Muscle of leg (tissue), 3 donors: ENCODE measurements at regions not wholly inside any gene's neighbourhood (a gene's known extent, or its start where the extent isn't known, plus 50 kb on each side); places are given as distances from the start of the nearest gene placed in this dataset.

Experiments used
- DNase-seq: peaks from one replicate; pipeline ENCODE4 v3.0.0; 2013
- H3K27ac ChIP-seq: one replicate; pipeline ENCODE4 v1.5.1; 2013; ENCODE audit warnings: mild to moderate bottlenecking, low read length, control low read depth
- H3K27me3 ChIP-seq: one replicate; pipeline ENCODE4 v1.6.1; 2013; ENCODE audit warnings: low read length; ENCODE audit not compliant: control insufficient read depth, insufficient read depth
- H3K36me3 ChIP-seq: one replicate; pipeline ENCODE4 v1.6.1; 2013; ENCODE audit warnings: low read length; ENCODE audit not compliant: control insufficient read depth, insufficient read depth
- H3K4me1 ChIP-seq: one replicate; pipeline ENCODE4 v1.6.1; 2013; ENCODE audit warnings: low read length; ENCODE audit not compliant: control insufficient read depth, insufficient read depth
- H3K4me3 ChIP-seq: one replicate; pipeline ENCODE4 v1.5.1; 2013; ENCODE audit warnings: low read length, control low read depth
- H3K9me3 ChIP-seq: replicated peaks from 2 replicates; pipeline ENCODE4 v1.6.1; 2013; ENCODE audit warnings: low read depth, low read length; ENCODE audit not compliant: control insufficient read depth
- WGBS: methylation state at CpG from one replicate; pipeline ENCODE4 v1.1.5; 2013; ENCODE audit warnings: missing lambda C conversion rate; ENCODE audit not compliant: insufficient coverage; 5-methylcytosine and 5-hydroxymethylcytosine counted together

GRCh38 chr21:39047046-39047445 lies 136.2 kb downstream of the PSMG1 start:
- no CpG with 5 or more reads among the region's 3 CpGs for WGBS

GRCh38 chr21:39046236-39046916 lies 136.9 kb downstream of the PSMG1 start:
- H3K27ac ChIP-seq = no peak overlapping the region

More at GRCh38 chr21:39047046-39047445, 136.2 kb downstream of the PSMG1 start:
- Histone ChIP-seq H3K36me3 (no peaks in the 10 kb centered on the region), H3K27ac (no peak overlapping the region), H3K9me3 (no peaks in the 10 kb centered on the region), H3K27me3 (no peaks in the 10 kb centered on the region), H3K4me3 (no peak overlapping the region), H3K4me1 (peaks cover 18% of the 10 kb centered on the region)
- DNase-seq = no peak

GRCh38 chr21:39041816-39042215 lies 141.4 kb downstream of the PSMG1 start:
- peaks cover 17% of the 10 kb centered on the region for H3K4me1 ChIP-seq
- no peaks in the 10 kb centered on the region for H3K9me3 ChIP-seq
- H3K27me3 ChIP-seq = no peaks in the 10 kb centered on the region
- WGBS = 71% methylated on average over 1 of the region's 4 CpGs
- H3K27ac ChIP-seq = no peak overlapping the region
- no peak overlapping the region for H3K4me3 ChIP-seq
- no peaks in the 10 kb centered on the region for H3K36me3 ChIP-seq
- DNase-seq = peak; percentile 80

More at GRCh38 chr21:39046236-39046916, 136.9 kb downstream of the PSMG1 start:
- H3K9me3 ChIP-seq = no peaks in the 10 kb centered on the region
- no peak overlapping the region for H3K4me3 ChIP-seq
- DNase-seq = no peak
- H3K36me3 ChIP-seq = no peaks in the 10 kb centered on the region
- WGBS = 96% methylated on average over 5 of the region's 9 CpGs
- H3K27me3 ChIP-seq = no peaks in the 10 kb centered on the region
- H3K4me1 ChIP-seq = peaks cover 20% of the 10 kb centered on the region

GRCh38 chr21:39040494-39041110 lies 142.6 kb downstream of the PSMG1 start:
- DNase-seq = no peak
- peak overlapping the region; percentile 49 for H3K27ac ChIP-seq
- peaks cover 14% of the 10 kb centered on the region for H3K4me1 ChIP-seq
- no peaks in the 10 kb centered on the region for H3K9me3 ChIP-seq
- WGBS = no CpG with 5 or more reads among the region's 5 CpGs
- H3K27me3 ChIP-seq = no peaks in the 10 kb centered on the region
- no peak overlapping the region for H3K4me3 ChIP-seq
- H3K36me3 ChIP-seq = no peaks in the 10 kb centered on the region

GRCh38 chr21:39037807-39038405 lies 145.3 kb downstream of the PSMG1 start:
- DNase-seq = no peak
- Histone ChIP-seq H3K4me1 (peaks cover 21% of the 10 kb centered on the region), H3K4me3 (no peak overlapping the region), H3K9me3 (no peaks in the 10 kb centered on the region), H3K36me3 (no peaks in the 10 kb centered on the region), H3K27ac (no peak overlapping the region), H3K27me3 (no peaks in the 10 kb centered on the region)
- 84% methylated on average over 10 of the region's 11 CpGs for whole genome bisulfite sequencing

- 84% methylated on average over 3 of the region's 8 CpGs for WGBS
- Histone ChIP-seq H3K27ac (no peak overlapping the region), H3K27me3 (no peaks in the 10 kb centered on the region), H3K9me3 (no peaks in the 10 kb centered on the region), H3K4me1 (peaks cover 18% of the 10 kb centered on the region), H3K4me3 (no peak overlapping the region), H3K36me3 (no peaks in the 10 kb centered on the region)
- DNase-seq = no peak
These were observed 146.7 kb downstream of the PSMG1 start for GRCh38 chr21:39036581-39036980.

- WGBS = 90% methylated on average over 1 of the region's 12 CpGs
- H3K27ac ChIP-seq = no peak overlapping the region
These were observed 148.4 kb downstream of the PSMG1 start for GRCh38 chr21:39034590-39035536.

GRCh38 chr21:39033878-39034589 lies 149.2 kb downstream of the PSMG1 start:
- H3K27me3 ChIP-seq = no peaks in the 10 kb centered on the region
- H3K36me3 ChIP-seq = no peaks in the 10 kb centered on the region
- 34% methylated on average over 13 of the region's 22 CpGs for WGBS
- H3K4me1 ChIP-seq = peaks cover 19% of the 10 kb centered on the region
- no peak overlapping the region for H3K4me3 ChIP-seq
- no peak overlapping the region for H3K27ac ChIP-seq
- DNase-seq = peak; percentile 56
- H3K9me3 ChIP-seq = no peaks in the 10 kb centered on the region

More at GRCh38 chr21:39034590-39035536, 148.4 kb downstream of the PSMG1 start:
- no peaks in the 10 kb centered on the region for H3K36me3 ChIP-seq
- H3K4me1 ChIP-seq = peaks cover 14% of the 10 kb centered on the region
- H3K9me3 ChIP-seq = no peaks in the 10 kb centered on the region
- no peak overlapping the region for H3K4me3 ChIP-seq
- DNase-seq = no peak
- no peaks in the 10 kb centered on the region for H3K27me3 ChIP-seq
